Panc1 (cell line): ENCODE measurements at regions not wholly inside any gene's neighbourhood (a gene's known extent, or its start where the extent isn't known, plus 50 kb on each side); places are given as distances from the start of the nearest gene placed in this dataset.

Source experiments
- ATAC-seq: fragments of 200-7000 bp; cut with Tn5 transposase; 2 replicates; pipeline ENCODE4 v1.9.1; 2020; ENCODE audit warnings: mild to moderate bottlenecking, moderate library complexity
- BruUV-seq: library from RNA; stranded (reverse); fragments of 400-500 nt; replicated peaks from 2 replicates; lab custom pipeline; 2021; lab: Mats Ljungman, UMichigan
- CTCF ChIA-PET: fragments of 300-600 bp; sonication (Branson Sonifier 250); formaldehyde crosslinking; loops from one replicate; lab custom pipeline; 2022; ENCODE audit warnings: antibody characterized with exemption; lab: Charles Lee
- POLR2A ChIA-PET: fragments of 300-600 bp; sonication (Branson Sonifier 250); formaldehyde crosslinking; loops from one replicate; lab custom pipeline; 2022; ENCODE audit warnings: antibody characterized with exemption; lab: Charles Lee
- DNase-seq: peaks from one replicate; pipeline ENCODE4 v3.0.0-alpha.2; 2010; ENCODE audit warnings: low read depth, low spot score
- H3K27ac ChIP-seq: 2 replicates; pipeline ENCODE4 v1.5.1; 2011; ENCODE audit warnings: mild to moderate bottlenecking, low read length, inconsistent platforms
- H3K27me3 ChIP-seq: fragments of 200-500 bp; sonication (Bioruptor generic); 2 replicates; pipeline ENCODE4 v1.6.0; 2014; ENCODE audit warnings: low read length, inconsistent platforms; ENCODE audit not compliant: control insufficient read depth, insufficient read depth
- H3K36me3 ChIP-seq: fragments of 200-500 bp; sonication (Bioruptor generic); 2 replicates; pipeline ENCODE4 v1.5.1; 2014; ENCODE audit warnings: inconsistent platforms, mild to moderate bottlenecking, low read length, moderate library complexity; ENCODE audit not compliant: control insufficient read depth, insufficient read depth
- H3K4me1 ChIP-seq: 2 replicates; pipeline ENCODE4 v1.5.1; 2011; ENCODE audit warnings: inconsistent platforms, mild to moderate bottlenecking, low read length, moderate library complexity; ENCODE audit not compliant: control insufficient read depth, insufficient read depth
- H3K4me3 ChIP-seq, 2 experiments: 2 replicates each; pipeline ENCODE4 v1.5.1; 2011 to 2012; ENCODE audit warnings: low read depth in 2 of 2, low read length in 2 of 2, mild to moderate bottlenecking in 2 of 2, inconsistent platforms in 1 of 2, moderate library complexity in 1 of 2
- H3K9me3 ChIP-seq: fragments of 200-500 bp; sonication (Bioruptor generic); 2 replicates; pipeline ENCODE4 v1.5.1; 2014; ENCODE audit warnings: low read depth, mild to moderate bottlenecking, inconsistent platforms, low read length, moderate library complexity; ENCODE audit not compliant: control insufficient read depth, insufficient read depth
- POLR2AphosphoS5 ChIP-seq: IDR thresholded peaks from 2 replicates; pipeline ENCODE4 v1.6.1; 2012; ENCODE audit warnings: mild to moderate bottlenecking, low read depth, low read length, moderate library complexity
- TCF7L2 ChIP-seq: IDR thresholded peaks from 2 replicates; pipeline ENCODE4 v1.6.1; 2011; ENCODE audit warnings: mild to moderate bottlenecking, low read depth, low read length, inconsistent platforms
- in situ Hi-C: cut with HindIII; loops from 2 replicates; pipeline ENCODE4 v1.10.0; 2016; ENCODE audit warnings: low sequenced_read_pairs, low pct_unique_long_range_greater_than_20kb
- intact Hi-C: fragments of 100-400 bp; cut with micrococcal nuclease; formaldehyde crosslinking; loops from one replicate; pipeline ENCODE4 v1.10.0; 2022; ENCODE audit not compliant: unreplicated experiment
- TF ChIP-seq, protein P1 (sequence below), 2 experiments: IDR thresholded peaks; 2 replicates each; pipeline ENCODE4 v1.6.1; 2011 to 2012; ENCODE audit warnings: low read depth in 2 of 2, control low read depth in 1 of 2, low read length in 1 of 2, mild to moderate bottlenecking in 1 of 2, moderate library complexity in 1 of 2; ENCODE audit not compliant: insufficient read depth in 1 of 2
- TF ChIP-seq, protein P2 (sequence below): fragments of 450-650 bp; IDR thresholded peaks from 2 replicates; pipeline ENCODE4 v1.5.1; 2017; ENCODE audit warnings: mild to moderate bottlenecking

DNA sequence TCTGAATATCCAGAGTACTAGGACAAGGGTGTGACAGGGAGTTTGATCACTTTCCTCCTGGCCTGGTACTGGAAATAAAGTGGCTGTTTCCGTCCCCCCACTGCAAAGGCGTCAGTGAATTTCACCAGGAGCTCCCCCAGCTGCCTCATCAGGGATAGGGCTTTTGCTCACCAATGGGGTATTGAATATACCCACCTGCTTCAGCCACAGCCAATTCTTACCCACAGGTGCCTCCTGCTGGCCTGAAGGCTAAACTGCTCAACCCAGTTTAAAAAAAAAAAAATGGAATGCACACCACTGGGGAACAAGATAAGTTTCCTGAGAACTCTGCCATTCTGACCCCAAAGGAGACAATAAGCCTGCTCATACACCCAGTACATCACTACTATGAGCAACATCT lies 65.3 kb upstream of the MS4A8 start:
- TF ChIP-seq, protein P1, sequence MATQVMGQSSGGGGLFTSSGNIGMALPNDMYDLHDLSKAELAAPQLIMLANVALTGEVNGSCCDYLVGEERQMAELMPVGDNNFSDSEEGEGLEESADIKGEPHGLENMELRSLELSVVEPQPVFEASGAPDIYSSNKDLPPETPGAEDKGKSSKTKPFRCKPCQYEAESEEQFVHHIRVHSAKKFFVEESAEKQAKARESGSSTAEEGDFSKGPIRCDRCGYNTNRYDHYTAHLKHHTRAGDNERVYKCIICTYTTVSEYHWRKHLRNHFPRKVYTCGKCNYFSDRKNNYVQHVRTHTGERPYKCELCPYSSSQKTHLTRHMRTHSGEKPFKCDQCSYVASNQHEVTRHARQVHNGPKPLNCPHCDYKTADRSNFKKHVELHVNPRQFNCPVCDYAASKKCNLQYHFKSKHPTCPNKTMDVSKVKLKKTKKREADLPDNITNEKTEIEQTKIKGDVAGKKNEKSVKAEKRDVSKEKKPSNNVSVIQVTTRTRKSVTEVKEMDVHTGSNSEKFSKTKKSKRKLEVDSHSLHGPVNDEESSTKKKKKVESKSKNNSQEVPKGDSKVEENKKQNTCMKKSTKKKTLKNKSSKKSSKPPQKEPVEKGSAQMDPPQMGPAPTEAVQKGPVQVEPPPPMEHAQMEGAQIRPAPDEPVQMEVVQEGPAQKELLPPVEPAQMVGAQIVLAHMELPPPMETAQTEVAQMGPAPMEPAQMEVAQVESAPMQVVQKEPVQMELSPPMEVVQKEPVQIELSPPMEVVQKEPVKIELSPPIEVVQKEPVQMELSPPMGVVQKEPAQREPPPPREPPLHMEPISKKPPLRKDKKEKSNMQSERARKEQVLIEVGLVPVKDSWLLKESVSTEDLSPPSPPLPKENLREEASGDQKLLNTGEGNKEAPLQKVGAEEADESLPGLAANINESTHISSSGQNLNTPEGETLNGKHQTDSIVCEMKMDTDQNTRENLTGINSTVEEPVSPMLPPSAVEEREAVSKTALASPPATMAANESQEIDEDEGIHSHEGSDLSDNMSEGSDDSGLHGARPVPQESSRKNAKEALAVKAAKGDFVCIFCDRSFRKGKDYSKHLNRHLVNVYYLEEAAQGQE (IDR thresholded peaks at IDR 0.05; ENCODE audit: insufficient read depth in 1 of 2, low read depth in 2 of 2, low read length in 1 of 2): no peak
- TF ChIP-seq TCF7L2: no peak
- TF ChIP-seq, protein P2, sequence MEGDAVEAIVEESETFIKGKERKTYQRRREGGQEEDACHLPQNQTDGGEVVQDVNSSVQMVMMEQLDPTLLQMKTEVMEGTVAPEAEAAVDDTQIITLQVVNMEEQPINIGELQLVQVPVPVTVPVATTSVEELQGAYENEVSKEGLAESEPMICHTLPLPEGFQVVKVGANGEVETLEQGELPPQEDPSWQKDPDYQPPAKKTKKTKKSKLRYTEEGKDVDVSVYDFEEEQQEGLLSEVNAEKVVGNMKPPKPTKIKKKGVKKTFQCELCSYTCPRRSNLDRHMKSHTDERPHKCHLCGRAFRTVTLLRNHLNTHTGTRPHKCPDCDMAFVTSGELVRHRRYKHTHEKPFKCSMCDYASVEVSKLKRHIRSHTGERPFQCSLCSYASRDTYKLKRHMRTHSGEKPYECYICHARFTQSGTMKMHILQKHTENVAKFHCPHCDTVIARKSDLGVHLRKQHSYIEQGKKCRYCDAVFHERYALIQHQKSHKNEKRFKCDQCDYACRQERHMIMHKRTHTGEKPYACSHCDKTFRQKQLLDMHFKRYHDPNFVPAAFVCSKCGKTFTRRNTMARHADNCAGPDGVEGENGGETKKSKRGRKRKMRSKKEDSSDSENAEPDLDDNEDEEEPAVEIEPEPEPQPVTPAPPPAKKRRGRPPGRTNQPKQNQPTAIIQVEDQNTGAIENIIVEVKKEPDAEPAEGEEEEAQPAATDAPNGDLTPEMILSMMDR: peak; percentile 57
- no peak overlapping the region for H3K4me3 ChIP-seq
- POLR2A ChIA-PET: no interaction called here
- ATAC-seq (no peak), DNase-seq (no peak)
- in situ Hi-C loops: no loop called here
- no peaks in the 10 kb centered on the region for H3K36me3 ChIP-seq
- H3K27me3 ChIP-seq: no peaks in the 10 kb centered on the region
- no peaks in the 10 kb centered on the region for H3K4me1 ChIP-seq
- no TSS peak for BruUV-seq
- no peaks in the 10 kb centered on the region for H3K9me3 ChIP-seq
- CTCF ChIA-PET: no interaction called here
- intact Hi-C loops: no loop called here
- H3K27ac ChIP-seq: no peak overlapping the region

DNA sequence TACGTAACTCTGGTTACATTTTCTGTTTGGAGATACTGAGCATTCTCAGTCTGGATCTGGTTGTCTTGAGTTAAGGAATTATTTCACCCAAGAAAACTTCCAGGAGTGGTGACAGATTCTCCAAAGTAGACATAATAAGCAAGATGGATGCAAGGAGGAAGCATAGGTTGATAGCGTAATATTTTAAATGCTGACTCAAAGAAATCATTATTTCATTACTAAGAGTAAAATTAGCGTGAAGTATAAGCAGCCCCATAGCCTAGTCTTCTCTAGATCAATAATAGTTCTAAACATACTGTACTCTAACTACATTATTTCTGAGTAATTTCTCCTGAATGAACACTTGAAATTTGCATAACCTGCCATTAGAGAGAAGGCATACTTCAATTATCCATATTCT lies 57.5 kb upstream of the MS4A8 start:
- in situ Hi-C loops (no loop called here), intact Hi-C loops (no loop called here)
- DNase-seq: no peak
- no peak for ATAC-seq
- no peaks in the 10 kb centered on the region for H3K4me1 ChIP-seq
- H3K27me3 ChIP-seq: 0 out of 2 replicates have a peak, but pooled peaks cover 2% of the 10 kb centered on the region
- POLR2A ChIA-PET: no interaction called here
- TF ChIP-seq TCF7L2: no peak
- TF ChIP-seq, protein P2: no peak
- TF ChIP-seq, protein P1 (IDR thresholded peaks at IDR 0.05; ENCODE audit: insufficient read depth in 1 of 2, low read depth in 2 of 2, low read length in 1 of 2): no peak
- TF ChIP-seq POLR2AphosphoS5: no peak
- CTCF ChIA-PET: no interaction called here
- no peak overlapping the region for H3K27ac ChIP-seq
- BruUV-seq: no TSS peak
- no peak overlapping the region for H3K4me3 ChIP-seq
- no peaks in the 10 kb centered on the region for H3K36me3 ChIP-seq
- no peaks in the 10 kb centered on the region for H3K9me3 ChIP-seq
